Skeletal muscle tissue (tissue), 3 donors: ENCODE measurements at regions not wholly inside any gene's neighbourhood (a gene's known extent, or its start where the extent isn't known, plus 50 kb on each side); places are given as distances from the start of the nearest gene placed in this dataset.
A peak's percentile ranks its signal among the peaks of the same experiment; 100 is the strongest.

Source experiments
- H3K27ac ChIP-seq: one replicate; pipeline ENCODE4 v1.7.0; 2013; ENCODE audit warnings: mild to moderate bottlenecking, low read depth, low read length, inconsistent platforms
- H3K27me3 ChIP-seq, 3 donors: one replicate each; pipeline ENCODE4 v1.7.0; 2013; ENCODE audit warnings: low read length in 3 of 3; ENCODE audit not compliant: control insufficient read depth in 3 of 3, insufficient read depth in 3 of 3
- H3K36me3 ChIP-seq, 3 donors: one replicate each; pipeline ENCODE4 v1.7.0; 2013; ENCODE audit warnings: low read length in 3 of 3; ENCODE audit not compliant: control insufficient read depth in 3 of 3, insufficient read depth in 3 of 3
- H3K4me1 ChIP-seq, 3 donors: one replicate each; pipeline ENCODE4 v1.7.0; 2013; ENCODE audit warnings: low read length in 3 of 3, mild to moderate bottlenecking in 3 of 3; ENCODE audit not compliant: control insufficient read depth in 3 of 3, insufficient read depth in 3 of 3
- H3K4me3 ChIP-seq, 3 donors: one replicate each; pipeline ENCODE4 v1.7.0; 2013; ENCODE audit warnings: low read length in 3 of 3
- H3K9ac ChIP-seq, 3 donors: one replicate each; pipeline ENCODE4 v1.7.0; 2013; ENCODE audit warnings: low read length in 3 of 3, mild to moderate bottlenecking in 3 of 3, moderate library complexity in 2 of 3, low read depth in 1 of 3
- H3K9me3 ChIP-seq, 3 donors: one replicate each; pipeline ENCODE4 v1.7.0; 2013; ENCODE audit warnings: low read length in 3 of 3; ENCODE audit not compliant: control insufficient read depth in 3 of 3
- donor health status: Osteomylitis.

DNA sequence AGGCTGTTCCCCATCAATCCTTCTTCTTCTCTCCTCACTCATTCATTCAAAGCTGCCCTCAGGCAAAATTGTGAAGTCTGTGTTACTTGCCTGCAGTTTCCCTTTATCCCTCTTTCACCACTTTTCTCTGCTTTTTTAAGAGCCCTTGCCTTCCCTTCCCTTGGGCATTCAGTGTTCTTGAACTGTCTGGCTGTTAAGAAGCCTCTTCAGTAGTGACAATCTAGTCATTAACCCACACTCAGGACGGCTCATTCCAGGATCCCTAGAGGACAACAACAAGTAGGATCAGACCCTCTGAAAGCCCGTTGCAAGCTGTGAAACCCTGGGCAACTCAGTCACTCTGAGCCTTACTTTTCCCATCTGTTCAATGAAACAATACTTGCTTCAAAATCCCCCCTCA is 615.7 kb downstream of the EPHA4 start:
- no peaks in the 10 kb centered on the region for H3K27me3 ChIP-seq
- peaks cover 6 to 7% (median 6%) of the 10 kb centered on the region in 3 donors for H3K4me1 ChIP-seq
- H3K36me3 ChIP-seq: no peaks in the 10 kb centered on the region
- H3K9me3 ChIP-seq: no peaks in the 10 kb centered on the region
- no peak overlapping the region for H3K4me3 ChIP-seq
- no peak overlapping the region for H3K27ac ChIP-seq
- no peak overlapping the region for H3K9ac ChIP-seq

GRCh38 chr2:220959391-220959802 is 612.7 kb downstream of the EPHA4 start:
- Histone ChIP-seq H3K27me3 (no peaks in the 10 kb centered on the region), H3K27ac (peak overlapping the region; percentile 27), H3K4me3 (no peak overlapping the region), H3K36me3 (no peaks in the 10 kb centered on the region), H3K9ac (no peak overlapping the region), H3K4me1 (peaks cover 6 to 7% (median 6%) of the 10 kb centered on the region in 3 donors), H3K9me3 (no peaks in the 10 kb centered on the region)

DNA sequence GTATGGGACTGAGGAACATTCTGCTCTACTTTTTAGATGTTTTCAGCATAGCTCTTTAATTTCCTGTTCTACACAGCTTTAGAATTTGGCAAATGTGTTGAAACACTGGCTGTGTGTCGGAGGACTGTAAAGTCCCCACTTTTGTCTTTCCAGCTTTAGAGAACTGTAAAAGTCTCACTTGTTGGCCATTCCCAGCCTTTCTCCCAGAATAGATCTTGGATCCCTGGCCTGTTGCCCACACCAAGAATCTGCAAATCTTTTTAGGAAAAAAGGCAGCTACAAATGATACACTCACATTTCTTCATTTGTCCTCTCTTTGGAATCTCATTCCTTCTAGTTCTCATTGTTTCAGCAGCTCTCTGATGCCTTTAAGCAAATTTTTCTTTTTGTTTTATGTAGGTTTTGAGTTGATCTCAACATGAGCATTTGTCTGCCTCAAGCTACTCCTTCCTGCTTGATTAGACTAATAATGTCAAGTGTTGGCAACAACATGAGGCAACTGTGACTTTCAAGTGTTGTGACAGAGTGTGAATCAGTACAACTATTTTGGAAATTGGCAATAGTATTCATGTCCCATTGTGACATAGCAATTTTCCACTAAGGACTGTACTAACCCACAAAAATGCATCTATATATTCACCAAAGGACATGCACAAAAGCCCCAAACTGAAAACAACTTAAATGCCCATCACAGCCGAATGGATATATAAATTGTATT is 610.8 kb downstream of the EPHA4 start:
- H3K27ac ChIP-seq: no peak overlapping the region
- H3K9me3 ChIP-seq: no peaks in the 10 kb centered on the region
- no peaks in the 10 kb centered on the region for H3K27me3 ChIP-seq
- H3K9ac ChIP-seq: no peak overlapping the region
- peaks cover 6 to 7% (median 6%) of the 10 kb centered on the region in 3 donors for H3K4me1 ChIP-seq
- H3K4me3 ChIP-seq: no peak overlapping the region
- H3K36me3 ChIP-seq: no peaks in the 10 kb centered on the region

- Histone ChIP-seq H3K9me3 (no peaks in the 10 kb centered on the region), H3K36me3 (no peaks in the 10 kb centered on the region), H3K27ac (no peak overlapping the region), H3K27me3 (no peaks in the 10 kb centered on the region), H3K4me3 (no peak overlapping the region), H3K9ac (no peak overlapping the region), H3K4me1 (peaks cover 6 to 7% (median 6%) of the 10 kb centered on the region in 3 donors)
Measured at GRCh38 chr2:220962556-220962955, 609.5 kb downstream of the EPHA4 start.

DNA sequence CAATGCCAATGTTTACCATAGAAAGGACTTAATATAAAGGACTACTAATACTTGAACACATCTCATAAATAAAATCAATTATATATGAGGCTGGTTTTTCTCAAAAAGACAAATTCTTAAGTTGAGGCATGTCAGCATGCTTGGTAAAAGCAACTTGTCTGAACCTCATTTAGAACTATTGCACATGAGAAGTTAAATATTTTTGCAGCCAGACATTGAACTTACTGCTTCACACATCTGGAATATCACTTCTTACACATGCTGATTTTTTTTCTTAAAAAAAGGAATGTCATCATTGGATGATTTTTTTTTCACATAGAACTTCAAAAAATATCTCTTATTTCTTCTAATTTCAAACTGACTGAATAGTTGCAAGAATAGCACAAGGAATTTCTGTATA is 609.0 kb downstream of the EPHA4 start:
- Histone ChIP-seq H3K27me3 (no peaks in the 10 kb centered on the region), H3K9me3 (no peaks in the 10 kb centered on the region), H3K4me3 (no peak overlapping the region), H3K4me1 (peaks cover 6 to 7% (median 6%) of the 10 kb centered on the region in 3 donors), H3K27ac (no peak overlapping the region), H3K9ac (no peak overlapping the region), H3K36me3 (no peaks in the 10 kb centered on the region)

- Histone ChIP-seq H3K27me3 (no peaks in the 10 kb centered on the region), H3K4me3 (no peak overlapping the region), H3K9me3 (no peaks in the 10 kb centered on the region), H3K27ac (no peak overlapping the region), H3K4me1 (peaks cover 6 to 7% (median 6%) of the 10 kb centered on the region in 3 donors), H3K36me3 (no peaks in the 10 kb centered on the region), H3K9ac (no peak overlapping the region)
Measured at GRCh38 chr2:220963930-220964329, 608.2 kb downstream of the EPHA4 start.

- no peak overlapping the region for H3K27ac ChIP-seq
- no peaks in the 10 kb centered on the region for H3K27me3 ChIP-seq
- no peak overlapping the region for H3K4me3 ChIP-seq
- no peaks in the 10 kb centered on the region for H3K4me1 ChIP-seq
- H3K36me3 ChIP-seq: no peaks in the 10 kb centered on the region
- no peak overlapping the region for H3K9ac ChIP-seq
- no peaks in the 10 kb centered on the region for H3K9me3 ChIP-seq
Measured at GRCh38 chr2:220966636-220967035, 605.5 kb downstream of the EPHA4 start.

- H3K9ac ChIP-seq: no peak overlapping the region
- H3K27ac ChIP-seq: no peak overlapping the region
- no peaks in the 10 kb centered on the region for H3K36me3 ChIP-seq
- H3K4me3 ChIP-seq: no peak overlapping the region
- no peaks in the 10 kb centered on the region for H3K4me1 ChIP-seq
- H3K9me3 ChIP-seq: no peaks in the 10 kb centered on the region
- no peaks in the 10 kb centered on the region for H3K27me3 ChIP-seq
Measured at GRCh38 chr2:220969348-220969747, 602.8 kb downstream of the EPHA4 start.

- Histone ChIP-seq H3K27ac (no peak overlapping the region), H3K36me3 (no peaks in the 10 kb centered on the region), H3K4me3 (no peak overlapping the region), H3K27me3 (no peaks in the 10 kb centered on the region), H3K4me1 (no peaks in the 10 kb centered on the region), H3K9ac (no peak overlapping the region), H3K9me3 (peaks cover 0 to 5% (median 0%) of the 10 kb centered on the region in 3 donors)
Measured at GRCh38 chr2:220980966-220981675, 591.0 kb downstream of the EPHA4 start.

- Histone ChIP-seq H3K27me3 (no peaks in the 10 kb centered on the region), H3K36me3 (no peaks in the 10 kb centered on the region), H3K4me3 (no peak overlapping the region), H3K4me1 (no peaks in the 10 kb centered on the region), H3K27ac (no peak overlapping the region), H3K9ac (no peak overlapping the region), H3K9me3 (peaks cover 0 to 5% (median 0%) of the 10 kb centered on the region in 3 donors)
Measured at GRCh38 chr2:220981926-220982325, 590.2 kb downstream of the EPHA4 start.
